ENCODE measurements at regions not wholly inside any gene's neighbourhood (a gene's known extent, or its start where the extent isn't known, plus 50 kb on each side); places are given as distances from the start of the nearest gene placed in this dataset.

GRCh38 chr3:157876556-157876955 lies 229.7 kb downstream of the SHOX2 start:
- TF ChIP-seq, protein P1, sequence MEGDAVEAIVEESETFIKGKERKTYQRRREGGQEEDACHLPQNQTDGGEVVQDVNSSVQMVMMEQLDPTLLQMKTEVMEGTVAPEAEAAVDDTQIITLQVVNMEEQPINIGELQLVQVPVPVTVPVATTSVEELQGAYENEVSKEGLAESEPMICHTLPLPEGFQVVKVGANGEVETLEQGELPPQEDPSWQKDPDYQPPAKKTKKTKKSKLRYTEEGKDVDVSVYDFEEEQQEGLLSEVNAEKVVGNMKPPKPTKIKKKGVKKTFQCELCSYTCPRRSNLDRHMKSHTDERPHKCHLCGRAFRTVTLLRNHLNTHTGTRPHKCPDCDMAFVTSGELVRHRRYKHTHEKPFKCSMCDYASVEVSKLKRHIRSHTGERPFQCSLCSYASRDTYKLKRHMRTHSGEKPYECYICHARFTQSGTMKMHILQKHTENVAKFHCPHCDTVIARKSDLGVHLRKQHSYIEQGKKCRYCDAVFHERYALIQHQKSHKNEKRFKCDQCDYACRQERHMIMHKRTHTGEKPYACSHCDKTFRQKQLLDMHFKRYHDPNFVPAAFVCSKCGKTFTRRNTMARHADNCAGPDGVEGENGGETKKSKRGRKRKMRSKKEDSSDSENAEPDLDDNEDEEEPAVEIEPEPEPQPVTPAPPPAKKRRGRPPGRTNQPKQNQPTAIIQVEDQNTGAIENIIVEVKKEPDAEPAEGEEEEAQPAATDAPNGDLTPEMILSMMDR (IDR thresholded peaks at IDR 0.05; ENCODE audit: insufficient read depth, low read depth, low read length) = no peak
- DNase-seq (ENCODE audit: low read depth) = no peak

DNA sequence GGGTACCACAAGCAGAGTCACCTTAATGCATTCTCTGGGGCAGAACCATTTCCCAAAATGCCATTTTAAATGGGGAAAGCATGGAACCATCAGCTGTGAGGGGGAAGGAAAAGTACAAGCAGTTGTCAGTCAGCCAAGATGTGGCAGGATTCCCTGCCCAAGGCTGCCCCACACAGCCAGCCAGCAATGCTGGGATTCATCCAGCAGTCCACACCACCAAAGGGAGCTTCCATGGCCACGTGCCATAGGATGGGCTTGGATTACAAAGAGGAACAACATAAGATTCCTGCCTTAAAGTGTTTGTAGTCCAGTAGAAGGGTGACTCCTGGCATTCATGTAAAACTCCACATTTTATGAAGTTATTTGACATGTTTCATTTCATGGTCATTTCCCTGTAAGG lies 233.3 kb downstream of the SHOX2 start:
- no peak overlapping the region for H3K4me3 ChIP-seq (ENCODE audit: low read depth, low read length)
- DNase-seq (ENCODE audit: low read depth) = no peak
- TF ChIP-seq, protein P1 (IDR thresholded peaks at IDR 0.05; ENCODE audit: insufficient read depth, low read depth, low read length) = no peak

More at GRCh38 chr3:157876556-157876955, 229.7 kb downstream of the SHOX2 start:
- H3K4me3 ChIP-seq (ENCODE audit: low read depth, low read length) = no peak overlapping the region

DNA sequence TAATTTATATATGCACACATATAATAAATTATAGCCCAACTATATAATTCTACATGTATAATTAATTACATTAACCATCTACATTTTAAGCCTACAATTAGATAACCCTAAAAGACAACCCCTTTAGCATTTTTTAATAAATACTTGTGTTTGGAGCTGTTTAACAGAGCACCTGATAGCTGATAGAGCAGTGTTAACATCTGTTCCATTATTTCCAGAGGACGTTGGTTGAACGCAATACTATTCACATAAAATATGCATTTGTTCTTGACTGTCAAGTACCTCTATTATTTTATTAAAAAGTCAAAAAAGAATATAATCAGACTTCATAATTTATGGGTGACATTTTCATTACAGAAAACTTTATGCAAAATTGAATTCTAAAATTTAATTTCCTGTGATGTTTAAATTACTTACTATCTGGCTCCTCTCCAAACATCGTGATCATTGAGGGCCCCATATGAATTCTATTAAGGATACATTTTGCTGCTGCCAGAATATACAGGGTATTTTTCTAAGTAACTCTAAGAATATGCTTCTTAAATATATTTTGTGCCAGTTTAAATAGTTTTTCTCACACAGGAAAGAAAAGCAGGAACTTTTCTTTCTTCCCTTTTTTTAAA lies 234.3 kb downstream of the SHOX2 start:
- no peak for DNase-seq (ENCODE audit: low read depth)
- TF ChIP-seq, protein P1 (IDR thresholded peaks at IDR 0.05; ENCODE audit: insufficient read depth, low read depth, low read length) = no peak
- H3K4me3 ChIP-seq (ENCODE audit: low read depth, low read length) = no peak overlapping the region

DNA sequence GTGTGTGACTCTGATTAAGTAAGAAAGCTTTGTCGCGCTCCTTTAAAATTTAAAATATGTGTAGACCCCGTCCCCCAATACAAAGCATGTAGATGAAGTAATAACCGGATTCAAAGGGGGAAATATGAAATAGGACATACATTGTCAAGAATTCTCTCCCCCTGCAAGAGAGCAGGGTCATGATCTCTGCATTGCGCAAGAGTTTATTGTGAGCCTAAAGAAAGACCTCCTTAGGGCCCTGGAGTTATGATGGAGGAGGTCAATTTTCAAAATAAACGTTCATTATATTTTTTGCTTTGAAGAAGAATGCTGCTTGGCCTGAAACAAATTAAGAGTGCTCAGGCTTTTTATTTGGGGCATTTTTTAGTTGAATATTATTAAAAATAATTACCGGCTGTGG lies 235.0 kb downstream of the SHOX2 start:
- no peak for DNase-seq (ENCODE audit: low read depth)
- TF ChIP-seq, protein P1 (IDR thresholded peaks at IDR 0.05; ENCODE audit: insufficient read depth, low read depth, low read length) = no peak
- no peak overlapping the region for H3K4me3 ChIP-seq (ENCODE audit: low read depth, low read length)

- TF ChIP-seq, protein P1 (IDR thresholded peaks at IDR 0.05; ENCODE audit: insufficient read depth, low read depth, low read length) = no peak
- no peak for DNase-seq (ENCODE audit: low read depth)
- no peak overlapping the region for H3K4me3 ChIP-seq (ENCODE audit: low read depth, low read length)
These were observed 237.3 kb downstream of the SHOX2 start for GRCh38 chr3:157868946-157869345.

- peak; percentile 31 for DNase-seq (ENCODE audit: low read depth)
- TF ChIP-seq, protein P1 (IDR thresholded peaks at IDR 0.05; ENCODE audit: insufficient read depth, low read depth, low read length) = no peak
These were observed 238.0 kb downstream of the SHOX2 start for GRCh38 chr3:157868196-157868595.

More at GRCh38 chr3:157868196-157868595, 238.0 kb downstream of the SHOX2 start:
- H3K4me3 ChIP-seq (ENCODE audit: low read depth, low read length) = no peak overlapping the region

Data from fibroblast of villous mesenchyme (primary cell).